ENCODE measurements at regions not wholly inside any gene's neighbourhood (a gene's known extent, or its start where the extent isn't known, plus 50 kb on each side); places are given as distances from the start of the nearest gene placed in this dataset.
A peak's percentile ranks its signal among the peaks of the same experiment; 100 is the strongest.

GRCh38 chr16:52235186-52235585, 311.8 kb downstream of the TOX3 start:
- no peak for DNase-seq (ENCODE audit: low spot score)

GRCh38 chr16:52234626-52235025, 312.3 kb downstream of the TOX3 start:
- no peak for DNase-seq (ENCODE audit: low spot score)

- DNase-seq (ENCODE audit: low spot score): no peak
These were observed 317.5 kb downstream of the TOX3 start for GRCh38 chr16:52229471-52229870.

- no peak for DNase-seq (ENCODE audit: low spot score)
These were observed 319.1 kb downstream of the TOX3 start for GRCh38 chr16:52227851-52228250.

GRCh38 chr16:52212841-52213240, 334.1 kb downstream of the TOX3 start:
- no peak for DNase-seq (ENCODE audit: low spot score)

GRCh38 chr16:52209227-52209626, 337.7 kb downstream of the TOX3 start:
- DNase-seq (ENCODE audit: low spot score): no peak

GRCh38 chr16:52203096-52203495, 343.8 kb downstream of the TOX3 start:
- no peak for DNase-seq (ENCODE audit: low spot score)

- DNase-seq (ENCODE audit: low spot score): no peak
These were observed 353.5 kb downstream of the TOX3 start for GRCh38 chr16:52193441-52193840.

GRCh38 chr16:52191531-52192134, 355.3 kb downstream of the TOX3 start:
- DNase-seq (ENCODE audit: low spot score): peak; percentile 58

- DNase-seq (ENCODE audit: low spot score): no peak
These were observed 362.6 kb downstream of the TOX3 start for GRCh38 chr16:52184336-52184735.

- DNase-seq (ENCODE audit: low spot score): no peak
These were observed 364.1 kb downstream of the TOX3 start for GRCh38 chr16:52182840-52183239.

- DNase-seq (ENCODE audit: low spot score): no peak
These were observed 372.8 kb downstream of the TOX3 start for GRCh38 chr16:52174168-52174567.

GRCh38 chr16:52171481-52171880, 375.5 kb downstream of the TOX3 start:
- no peak for DNase-seq (ENCODE audit: low spot score)

GRCh38 chr16:52167328-52167727, 379.6 kb downstream of the TOX3 start:
- no peak for DNase-seq (ENCODE audit: low spot score)

- no peak for DNase-seq (ENCODE audit: low spot score)
These were observed 381.0 kb downstream of the TOX3 start for GRCh38 chr16:52165961-52166360.

- DNase-seq (ENCODE audit: low spot score): no peak
These were observed 397.9 kb downstream of the TOX3 start for GRCh38 chr16:52149003-52149402.

- DNase-seq (ENCODE audit: low spot score): no peak
These were observed 405.1 kb downstream of the TOX3 start for GRCh38 chr16:52141871-52142270.

- DNase-seq (ENCODE audit: low spot score): no peak
These were observed 418.6 kb downstream of the TOX3 start for GRCh38 chr16:52128361-52128760.

GRCh38 chr16:52123842-52124241, 423.1 kb downstream of the TOX3 start:
- no peak for DNase-seq (ENCODE audit: low spot score)

- no peak for DNase-seq (ENCODE audit: low spot score)
These were observed 423.7 kb downstream of the TOX3 start for GRCh38 chr16:52123061-52123839.

GRCh38 chr16:52117171-52117570, 429.8 kb downstream of the TOX3 start:
- DNase-seq (ENCODE audit: low spot score): no peak

- DNase-seq (ENCODE audit: low spot score): peak; percentile 1
These were observed 432.6 kb downstream of the TOX3 start for GRCh38 chr16:52114379-52114778.

- DNase-seq (ENCODE audit: low spot score): no peak
These were observed 433.3 kb downstream of the TOX3 start for GRCh38 chr16:52113533-52114183.

Data from RKO (cell line).